Testis (tissue), 2 donors: ENCODE measurements at regions not wholly inside any gene's neighbourhood (a gene's known extent, or its start where the extent isn't known, plus 50 kb on each side); places are given as distances from the start of the nearest gene placed in this dataset.

ENCODE experiments used
- POLR2A ChIP-seq: fragments of 450-650 bp; IDR thresholded peaks from one replicate; pipeline ENCODE4 v1.6.1; 2017; ENCODE audit warnings: antibody characterized with exemption, mild to moderate bottlenecking, moderate library complexity
- TF ChIP-seq, protein P1 (sequence below), 3 experiments: fragments of 450-650 bp in 2 of 3; fragments of 200-600 bp in 1 of 3; sonication (generic) in 1 of 3; IDR thresholded peaks; one replicate each; pipeline ENCODE4 v1.5.1; 2016 to 2019; ENCODE audit warnings: antibody characterized with exemption in 3 of 3, mild to moderate bottlenecking in 2 of 3, moderate library complexity in 1 of 3

DNA sequence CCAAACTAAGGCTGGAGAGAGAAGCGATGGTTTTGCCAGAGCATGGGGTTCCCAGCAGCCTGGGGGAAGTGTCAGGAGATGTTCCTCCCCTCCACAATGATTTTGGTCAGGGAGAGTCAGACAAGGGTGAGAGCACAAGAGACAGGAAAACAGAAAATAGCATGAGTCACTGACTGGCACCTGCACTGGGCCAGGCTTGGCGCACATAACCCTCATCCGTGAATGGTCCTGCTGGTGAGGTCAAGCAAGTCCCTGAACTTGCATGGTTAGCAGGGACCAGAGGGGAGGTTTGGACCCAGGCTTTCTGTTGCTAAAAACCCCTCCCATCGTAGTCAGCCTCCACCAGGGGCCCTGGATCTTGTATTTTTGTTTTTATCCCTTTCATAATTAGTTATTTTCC is 174.5 kb upstream of the MYT1L start:
- TF ChIP-seq, protein P1, sequence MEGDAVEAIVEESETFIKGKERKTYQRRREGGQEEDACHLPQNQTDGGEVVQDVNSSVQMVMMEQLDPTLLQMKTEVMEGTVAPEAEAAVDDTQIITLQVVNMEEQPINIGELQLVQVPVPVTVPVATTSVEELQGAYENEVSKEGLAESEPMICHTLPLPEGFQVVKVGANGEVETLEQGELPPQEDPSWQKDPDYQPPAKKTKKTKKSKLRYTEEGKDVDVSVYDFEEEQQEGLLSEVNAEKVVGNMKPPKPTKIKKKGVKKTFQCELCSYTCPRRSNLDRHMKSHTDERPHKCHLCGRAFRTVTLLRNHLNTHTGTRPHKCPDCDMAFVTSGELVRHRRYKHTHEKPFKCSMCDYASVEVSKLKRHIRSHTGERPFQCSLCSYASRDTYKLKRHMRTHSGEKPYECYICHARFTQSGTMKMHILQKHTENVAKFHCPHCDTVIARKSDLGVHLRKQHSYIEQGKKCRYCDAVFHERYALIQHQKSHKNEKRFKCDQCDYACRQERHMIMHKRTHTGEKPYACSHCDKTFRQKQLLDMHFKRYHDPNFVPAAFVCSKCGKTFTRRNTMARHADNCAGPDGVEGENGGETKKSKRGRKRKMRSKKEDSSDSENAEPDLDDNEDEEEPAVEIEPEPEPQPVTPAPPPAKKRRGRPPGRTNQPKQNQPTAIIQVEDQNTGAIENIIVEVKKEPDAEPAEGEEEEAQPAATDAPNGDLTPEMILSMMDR (IDR thresholded peaks at IDR 0.05), result no peak
- TF ChIP-seq POLR2A, result no peak
